Mesenteric fat pad (tissue), 1 donor: ENCODE measurements at regions not wholly inside any gene's neighbourhood (a gene's known extent, or its start where the extent isn't known, plus 50 kb on each side); places are given as distances from the start of the nearest gene placed in this dataset.
"Not testable (repeated sequence)": the region's sequence is repeated elsewhere in the genome, so short reads cannot be mapped to it uniquely, and the experiment has no call there.

Source experiments
- DNase-seq: peaks from one replicate; pipeline ENCODE4 v3.0.0-alpha.2; 2020; ENCODE audit warnings: low spot score
- donor health status: DM: yes; HTN: yes; CAD: no.

DNA sequence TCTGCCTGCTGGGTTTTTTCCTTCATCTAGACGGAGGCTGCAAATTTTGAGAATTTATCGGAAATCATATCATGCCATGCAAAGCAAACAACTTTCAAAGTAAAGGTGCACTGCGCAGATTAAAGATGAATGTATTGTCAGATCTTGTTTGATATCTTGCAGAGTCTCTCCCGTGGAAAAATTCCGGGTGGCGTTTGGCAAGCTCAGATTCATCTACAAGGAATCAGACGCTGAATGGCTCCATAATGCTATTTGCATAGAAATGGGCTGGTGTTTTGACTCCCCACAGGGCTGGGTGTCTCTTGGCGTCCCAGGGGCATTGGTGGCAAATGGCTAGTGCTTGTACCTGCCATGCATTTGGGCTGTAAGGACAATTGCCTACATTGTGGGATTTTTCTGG, 274.0 kb downstream of the VRK1 start:
- no peak for DNase-seq

DNA sequence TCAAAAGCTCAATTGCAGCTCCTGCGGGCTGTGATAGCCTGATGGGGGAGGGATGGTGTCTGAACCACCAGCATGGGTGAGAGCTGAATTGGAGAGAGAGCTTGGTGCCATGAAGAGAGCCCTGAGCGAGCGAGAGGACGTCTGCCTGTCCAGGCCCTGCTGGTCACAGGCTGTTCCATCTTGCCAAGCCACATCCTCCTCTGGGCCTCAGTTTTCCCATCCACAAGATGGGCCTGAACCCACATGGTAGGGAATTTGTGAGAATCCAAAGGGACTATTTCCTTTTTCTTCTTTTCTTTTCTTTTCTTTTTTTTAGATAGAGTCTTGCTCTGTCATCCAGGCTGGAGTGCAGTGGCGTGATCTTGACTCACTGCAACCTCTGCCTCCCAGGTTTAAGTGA, 276.4 kb downstream of the VRK1 start:
- no peak for DNase-seq

DNA sequence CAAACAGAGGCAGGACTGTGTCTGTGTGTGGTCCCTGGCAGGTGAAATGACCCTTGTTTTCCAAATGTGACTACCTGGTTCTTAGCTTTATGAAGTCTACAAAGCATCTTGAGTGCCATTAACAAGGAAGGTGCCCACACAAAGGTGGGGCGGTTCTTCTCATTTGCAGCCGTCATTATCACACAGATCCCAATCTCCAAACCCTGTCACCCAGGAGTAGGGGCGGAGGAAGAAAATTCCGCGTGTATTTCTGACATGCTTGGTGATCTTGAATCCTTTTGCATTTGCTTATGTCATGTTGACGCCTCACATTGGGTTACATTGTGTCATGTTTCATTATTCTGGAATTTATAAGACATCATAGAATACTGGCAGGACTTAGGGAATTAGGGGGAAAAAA, 277.3 kb downstream of the VRK1 start:
- no peak for DNase-seq

DNA sequence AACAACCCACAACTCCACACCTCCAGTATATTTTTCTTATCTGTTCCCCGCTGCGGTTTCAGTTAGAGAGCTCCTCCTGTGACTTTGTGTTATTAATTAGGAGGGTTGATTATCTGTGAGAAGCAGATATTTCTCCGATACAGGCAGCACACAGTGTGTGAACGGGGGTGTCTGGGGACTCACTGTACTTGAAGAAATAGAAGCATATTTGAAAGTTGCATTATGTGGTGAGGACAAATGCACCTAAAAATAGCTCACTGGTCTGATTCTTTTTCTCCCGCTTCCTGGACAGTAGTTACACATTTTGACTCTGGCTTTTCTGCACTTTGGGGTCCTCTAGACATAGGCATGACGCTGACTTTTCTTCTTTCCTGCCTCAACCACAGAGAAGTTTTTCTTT, 277.7 kb downstream of the VRK1 start:
- no peak for DNase-seq

DNA sequence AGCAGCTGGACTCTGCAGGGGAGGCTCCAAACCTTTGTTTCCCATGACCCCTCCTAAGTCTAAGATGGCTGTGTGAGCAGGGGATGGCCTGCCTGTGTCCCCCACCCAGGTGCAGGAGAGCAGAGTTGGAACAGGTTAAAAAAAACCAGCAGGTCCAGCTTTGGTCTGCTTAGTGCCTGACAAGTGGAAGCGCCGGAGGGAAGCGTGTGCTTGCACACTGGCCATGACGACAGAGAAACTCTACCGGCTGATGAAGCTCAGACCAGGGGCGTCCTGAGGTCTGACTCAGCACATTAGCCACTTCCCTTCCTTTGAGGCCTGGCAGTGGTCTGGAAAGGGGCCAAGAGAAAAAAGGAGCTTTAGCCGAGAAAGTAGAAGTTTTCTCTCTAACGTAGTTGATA, 280.1 kb downstream of the VRK1 start:
- no peak for DNase-seq

DNA sequence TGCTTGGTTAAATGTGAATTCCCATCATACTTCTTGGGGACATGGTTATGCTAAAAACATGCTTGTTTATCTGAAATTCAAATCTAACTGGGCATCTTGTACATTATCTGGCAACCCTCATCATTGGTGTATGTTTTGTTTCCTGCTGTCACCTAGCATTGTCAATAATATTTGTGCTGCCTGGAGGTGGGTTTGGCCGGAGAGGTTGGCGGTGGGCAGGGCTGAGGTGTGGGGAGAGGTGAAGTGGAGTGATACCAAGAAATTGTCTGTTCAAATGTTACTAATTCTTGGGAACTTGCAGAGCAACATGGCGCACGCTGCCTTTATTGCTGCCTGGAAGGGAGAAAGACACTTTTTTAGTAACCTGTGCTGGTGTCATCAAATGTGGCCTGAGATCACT, 280.5 kb downstream of the VRK1 start:
- DNase-seq: no peak

DNA sequence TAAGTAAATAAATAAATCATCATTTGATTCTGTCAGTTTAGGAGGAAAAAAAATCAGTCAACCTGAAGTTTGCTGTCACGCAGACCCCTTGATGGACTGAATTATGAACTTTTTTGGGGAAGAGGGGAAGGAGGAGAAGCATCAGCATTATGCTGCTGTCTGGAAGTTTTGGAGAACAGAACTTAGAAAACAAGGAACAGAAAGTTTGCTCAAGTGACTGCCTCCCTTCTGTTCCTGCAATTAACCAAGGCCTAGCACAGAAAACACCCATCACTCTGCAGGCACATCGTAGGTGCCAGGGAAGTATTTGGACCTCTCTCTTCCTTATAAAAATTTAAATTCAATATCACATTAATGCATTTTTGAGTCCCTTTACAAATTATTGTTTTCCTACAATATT, 283.8 kb downstream of the VRK1 start:
- DNase-seq: no peak

DNA sequence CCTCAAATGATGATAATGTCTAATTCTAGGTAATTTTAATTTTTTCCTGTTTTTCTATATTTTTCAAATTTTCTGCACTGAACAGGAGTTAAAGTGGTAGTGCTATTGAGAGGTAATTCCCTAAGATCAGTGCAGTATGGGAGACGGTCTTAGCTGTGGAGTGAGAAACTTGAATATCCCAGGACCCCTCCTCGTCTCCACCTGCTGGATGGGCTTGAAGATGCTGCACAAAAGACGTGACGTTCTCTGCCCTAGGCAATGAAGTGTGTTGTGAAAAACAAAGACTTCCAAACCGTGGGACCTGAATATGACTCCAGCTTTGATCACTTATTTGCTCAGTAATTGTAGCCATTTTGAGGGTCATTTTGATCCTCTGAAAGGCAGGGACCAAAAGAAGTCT, 298.1 kb downstream of the VRK1 start:
- no peak for DNase-seq

DNA sequence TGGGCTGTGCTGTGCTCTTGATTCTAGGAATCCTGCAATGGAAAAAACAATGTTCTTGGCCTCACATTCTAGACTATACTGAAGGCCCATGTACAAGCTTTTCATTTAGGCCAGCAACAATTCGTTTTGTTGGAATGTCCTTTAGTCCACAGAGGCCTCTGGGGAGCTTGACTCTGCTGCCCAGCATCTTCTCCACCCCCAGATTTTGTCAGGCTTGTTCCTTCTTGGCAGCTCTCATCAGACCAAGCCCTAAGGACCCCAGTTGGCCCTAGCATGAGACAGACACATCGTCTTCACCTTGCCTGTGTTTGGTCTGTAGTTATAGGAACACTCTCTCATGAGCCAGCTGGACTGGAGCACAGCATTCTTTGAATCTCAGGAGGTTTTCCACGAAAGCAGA, 300.1 kb downstream of the VRK1 start:
- DNase-seq: no peak

DNA sequence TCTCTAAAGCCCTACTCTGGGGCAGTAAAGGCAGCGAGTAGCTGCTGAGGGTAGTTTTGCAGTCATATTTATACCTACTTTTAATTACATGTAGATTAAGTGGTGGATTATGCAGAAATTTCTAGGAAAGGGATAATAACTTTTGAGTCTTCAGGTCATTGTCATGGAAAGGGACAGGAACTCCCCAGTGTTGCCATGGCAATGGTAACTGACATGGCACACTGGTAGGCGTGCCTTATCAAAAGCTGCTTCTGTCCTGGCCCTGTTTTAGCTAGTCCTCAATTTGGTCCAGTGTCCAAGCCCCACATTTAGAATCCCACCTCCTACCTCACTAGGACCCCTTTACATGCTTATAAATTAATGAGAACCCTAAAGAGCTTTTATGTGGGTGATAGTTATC, 303.1 kb downstream of the VRK1 start:
- no peak for DNase-seq

DNA sequence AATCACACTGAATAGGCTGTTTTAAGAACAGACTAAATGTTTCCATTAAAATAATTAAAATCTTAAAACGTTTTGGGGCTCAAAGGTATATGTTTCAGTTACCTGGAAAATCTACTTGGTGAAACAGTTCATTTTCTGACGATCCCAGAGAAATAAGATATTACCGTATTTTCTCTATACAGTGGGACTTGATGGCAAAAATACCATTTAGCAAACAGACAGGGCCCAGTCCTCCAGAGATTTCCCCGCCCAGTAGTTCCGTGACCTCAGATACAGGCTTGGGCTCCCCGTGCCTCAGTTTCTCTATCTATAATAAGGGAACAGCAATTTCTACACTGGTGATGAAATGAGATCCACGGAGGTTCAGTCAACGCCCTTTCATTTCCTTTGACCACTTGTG, 304.4 kb downstream of the VRK1 start:
- no peak for DNase-seq

DNA sequence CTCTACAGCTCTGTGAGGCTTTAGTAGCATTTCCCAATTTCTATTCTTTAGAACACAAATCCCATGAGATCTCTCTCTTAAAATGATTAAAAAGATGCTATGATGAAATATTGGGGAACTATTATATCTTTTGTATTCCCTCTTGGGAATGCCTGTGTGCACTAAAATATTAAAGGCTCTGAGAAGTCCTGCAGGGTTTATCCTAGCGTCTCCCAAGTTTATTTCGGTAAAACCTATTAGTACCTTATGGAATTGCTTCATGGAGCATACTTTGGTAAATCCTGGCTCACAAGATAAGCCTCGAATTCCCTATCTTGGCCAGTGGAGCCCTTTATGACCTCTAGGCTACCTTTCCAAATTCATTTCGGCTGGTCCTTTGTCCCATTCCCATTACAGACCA, 306.8 kb downstream of the VRK1 start:
- DNase-seq: no peak

DNA sequence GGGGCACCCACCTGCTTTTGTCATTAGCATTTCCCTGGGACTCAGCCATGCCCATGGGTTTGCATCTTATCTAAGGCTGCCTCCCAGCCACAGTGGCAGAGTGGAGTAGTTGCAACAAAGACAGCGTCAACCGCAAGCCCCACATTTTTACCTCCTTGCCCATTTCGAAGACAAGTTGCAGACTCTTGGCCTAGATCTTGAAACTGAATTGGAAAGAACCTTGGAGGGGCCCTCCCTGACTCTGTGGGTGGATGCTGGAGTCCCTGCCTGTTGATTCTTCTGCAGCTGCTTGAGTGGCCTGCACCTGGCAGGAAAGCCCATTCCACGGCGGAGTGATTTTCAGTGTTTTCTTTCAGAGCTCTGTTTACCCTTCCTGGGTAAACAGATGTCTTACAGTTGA, 309.0 kb downstream of the VRK1 start:
- DNase-seq: no peak

DNA sequence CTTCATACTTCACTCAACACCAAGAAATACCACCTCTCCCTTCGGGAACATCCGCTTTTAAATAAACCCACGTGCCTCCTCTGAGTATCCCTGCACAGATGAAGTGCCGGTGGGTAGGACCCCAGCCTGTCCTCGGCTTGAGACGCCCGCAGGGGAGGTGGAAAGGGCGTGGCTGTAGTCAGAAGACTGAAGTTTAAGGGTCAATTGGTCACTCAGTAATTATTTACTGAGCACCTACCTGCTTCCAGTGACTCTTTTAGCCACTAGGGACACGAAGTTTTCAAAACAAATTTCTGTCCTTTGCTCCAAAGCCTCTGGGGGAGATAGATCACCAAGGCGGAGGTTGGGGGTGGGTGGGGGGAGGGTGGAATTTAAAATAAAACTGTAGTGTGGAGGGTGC, 309.4 kb downstream of the VRK1 start:
- no peak for DNase-seq

DNA sequence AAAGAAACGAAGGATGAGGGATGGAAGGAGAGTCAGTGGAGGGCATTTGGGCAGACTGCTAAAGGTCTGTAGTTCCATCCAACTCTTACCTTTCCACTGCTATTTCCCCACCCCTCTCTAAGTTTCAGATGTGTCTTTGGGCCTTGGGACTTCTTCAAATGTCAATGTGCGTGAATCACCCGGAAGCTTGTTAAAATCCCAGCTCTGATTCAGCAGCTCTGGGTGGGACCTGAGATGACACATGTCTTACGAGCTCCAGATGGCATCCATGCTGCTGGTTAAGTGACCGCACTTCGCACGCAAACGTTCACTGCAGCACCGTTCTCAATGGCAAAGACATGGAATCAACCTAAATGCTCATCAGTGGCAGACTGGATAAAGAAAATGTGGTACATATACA, 309.9 kb downstream of the VRK1 start:
- no peak for DNase-seq

DNA sequence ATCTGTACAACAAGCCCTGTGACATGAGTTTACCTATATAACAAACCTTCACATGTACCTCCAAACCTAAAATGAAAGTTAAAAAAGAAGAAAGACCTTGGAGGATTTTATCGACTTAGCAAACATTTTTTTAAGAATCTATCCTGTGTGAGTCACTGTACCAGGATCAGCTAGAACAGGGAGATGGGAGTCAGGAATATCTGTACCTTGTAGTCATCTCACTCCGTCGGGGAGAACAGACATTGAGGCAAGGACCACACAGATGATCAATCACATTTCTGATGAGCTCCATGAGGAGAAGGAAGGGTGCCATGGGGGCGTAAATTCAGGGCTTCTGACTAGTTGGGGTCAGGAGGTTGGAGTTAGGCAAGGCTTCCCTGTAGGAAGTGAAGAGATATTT, 310.6 kb downstream of the VRK1 start:
- DNase-seq: no peak

DNA sequence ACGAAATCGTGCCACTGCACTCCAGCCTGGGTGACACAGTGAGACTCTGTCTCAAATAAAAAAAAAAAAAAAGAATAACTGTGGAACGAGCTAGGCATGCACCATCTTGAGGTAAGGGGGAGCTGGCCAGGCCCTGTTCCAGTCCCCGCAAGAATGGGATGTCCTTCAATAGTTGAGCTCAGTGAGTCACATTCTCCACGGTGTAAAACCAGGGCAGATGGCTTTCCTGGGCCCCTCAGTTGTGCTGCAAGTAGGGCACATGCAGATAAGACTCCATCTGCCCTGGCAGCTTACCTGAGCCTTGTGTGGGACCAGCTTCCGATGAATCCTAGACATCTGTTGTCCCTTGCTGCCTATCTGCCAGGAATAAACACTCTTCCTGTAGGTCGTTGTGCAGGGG, 312.1 kb downstream of the VRK1 start:
- DNase-seq: no peak

DNA sequence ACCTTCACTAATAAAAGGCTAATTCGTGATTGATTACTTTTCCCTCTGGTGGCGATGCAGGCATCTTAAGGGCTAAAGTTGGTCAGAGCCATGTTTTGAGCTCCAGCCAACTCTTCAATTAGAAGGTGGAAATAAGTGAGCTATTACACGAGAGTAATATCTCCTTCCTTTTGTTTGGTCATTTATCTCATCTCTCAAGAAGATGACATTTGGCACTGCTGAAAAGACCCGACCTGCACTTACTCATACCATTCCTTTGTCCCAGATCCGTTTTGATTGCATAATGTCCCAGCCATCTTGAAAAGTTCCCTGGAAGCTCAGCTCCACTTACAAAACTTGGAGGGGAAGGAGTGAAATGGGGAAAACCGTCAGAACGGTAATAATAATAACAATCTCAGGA, 316.2 kb downstream of the VRK1 start:
- DNase-seq: no peak

DNA sequence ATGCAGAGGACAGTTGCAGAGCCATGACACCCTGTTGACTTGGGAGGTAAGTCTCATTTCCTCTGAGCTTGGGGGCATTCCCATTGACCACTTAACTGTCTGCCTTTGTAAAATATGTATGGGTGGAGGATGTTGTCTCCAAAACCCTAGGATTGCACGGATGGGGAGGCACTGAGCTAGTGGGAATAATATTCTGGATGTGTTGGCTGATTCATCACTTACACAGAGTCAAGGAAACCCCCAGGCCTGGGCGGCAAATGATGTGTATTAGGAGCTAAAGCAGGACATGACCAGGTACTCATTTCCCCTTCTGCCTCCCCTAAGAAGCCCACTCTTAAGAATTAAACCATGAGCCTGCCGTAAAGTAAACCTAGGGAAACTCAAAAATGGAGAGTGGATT, 319.4 kb downstream of the VRK1 start:
- DNase-seq: no peak

DNA sequence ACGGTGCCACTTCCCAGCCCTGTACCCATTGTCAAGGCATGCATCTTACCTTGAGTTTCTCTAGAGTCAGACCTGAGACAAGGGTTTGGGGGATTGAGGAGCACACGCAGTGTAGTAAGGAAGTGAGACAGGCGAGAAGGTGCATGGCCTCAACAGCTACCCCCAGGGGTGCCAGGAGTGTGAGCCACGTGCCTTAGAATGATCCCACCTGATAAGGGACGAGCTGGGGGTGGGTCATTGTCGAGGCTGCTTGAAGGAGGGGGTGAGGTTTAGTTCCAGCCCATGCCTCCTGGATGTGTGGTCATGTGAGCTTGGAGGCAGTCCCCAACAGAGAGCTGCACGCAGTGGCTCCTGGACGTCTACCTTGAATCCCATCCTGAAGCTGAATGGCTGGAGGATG, 320.5 kb downstream of the VRK1 start:
- no peak for DNase-seq

DNA sequence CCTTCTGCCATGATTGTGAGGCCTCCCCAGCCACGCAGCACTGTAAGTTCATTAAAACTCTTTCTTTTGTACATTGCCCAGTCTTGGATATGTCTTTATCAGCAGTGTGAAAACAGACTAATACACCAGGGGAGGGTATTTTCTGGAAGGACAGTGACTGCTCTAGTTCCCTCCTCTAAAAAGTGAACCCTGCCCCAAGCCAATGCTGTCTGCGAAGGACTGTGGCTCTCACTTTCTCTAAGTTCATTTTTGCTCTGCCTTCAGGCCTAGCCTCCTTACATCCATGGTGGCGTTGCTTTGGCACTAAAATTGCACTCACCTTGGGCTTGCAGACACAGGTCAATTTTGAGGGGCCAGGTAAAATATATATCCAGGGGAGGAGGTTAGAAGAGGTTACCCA, 323.0 kb downstream of the VRK1 start:
- DNase-seq: no peak

DNA sequence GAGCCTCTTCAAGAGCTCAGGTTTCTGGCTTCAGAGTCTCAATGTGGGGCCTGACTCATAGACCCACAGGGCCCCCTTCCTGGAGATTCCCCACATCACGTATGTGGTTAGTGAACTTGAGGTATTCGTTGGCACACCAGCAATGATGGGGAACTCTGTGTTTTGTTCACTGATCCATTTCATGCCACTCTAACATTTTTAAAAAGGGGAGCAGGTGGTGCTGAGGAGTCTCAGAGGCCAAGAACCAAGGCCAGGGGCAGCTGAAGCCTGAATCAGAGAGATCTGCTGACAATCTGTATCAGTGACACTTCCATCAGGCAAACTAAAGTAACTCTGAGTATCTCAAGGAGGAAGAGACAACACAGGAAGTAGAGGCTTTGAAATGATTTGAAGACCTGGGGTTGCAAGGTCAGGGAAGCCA, 323.4 kb downstream of the VRK1 start:
- no peak for DNase-seq

DNA sequence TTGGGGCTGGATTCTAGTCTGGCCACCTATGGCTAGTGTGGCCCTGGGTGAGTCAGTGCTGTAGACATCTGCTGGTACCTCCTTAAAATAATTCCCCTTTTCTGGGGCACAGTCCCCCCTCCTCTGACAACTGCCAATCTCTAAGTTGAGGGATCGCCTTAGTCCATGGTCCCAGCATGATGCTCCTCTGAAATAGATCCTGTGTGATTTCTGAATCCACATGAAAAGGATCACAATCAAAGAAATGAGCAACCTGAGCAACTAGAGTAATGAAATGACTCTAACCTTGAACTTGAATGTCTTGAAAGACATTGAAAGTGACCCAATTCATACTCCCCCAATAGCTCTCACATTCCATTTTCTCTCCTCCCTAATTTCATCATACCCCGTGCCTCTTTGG, 332.5 kb downstream of the VRK1 start:
- no peak for DNase-seq

DNA sequence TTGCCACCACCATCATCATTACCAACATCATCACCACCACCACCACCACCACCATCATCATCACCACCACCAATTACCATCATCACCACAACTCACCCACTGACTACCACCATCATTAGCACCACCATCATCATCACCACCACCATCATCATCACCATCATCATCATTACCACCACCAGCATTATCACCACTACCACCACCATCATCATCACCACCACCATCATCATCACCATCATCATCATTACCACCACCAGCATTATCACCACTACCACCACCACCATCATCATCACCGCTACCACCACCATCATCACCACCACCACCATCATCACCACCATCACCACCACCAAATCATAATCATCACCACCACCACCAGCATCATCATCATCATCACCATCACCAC, 338.7 kb downstream of the VRK1 start:
- DNase-seq: not testable (repeated sequence)

DNA sequence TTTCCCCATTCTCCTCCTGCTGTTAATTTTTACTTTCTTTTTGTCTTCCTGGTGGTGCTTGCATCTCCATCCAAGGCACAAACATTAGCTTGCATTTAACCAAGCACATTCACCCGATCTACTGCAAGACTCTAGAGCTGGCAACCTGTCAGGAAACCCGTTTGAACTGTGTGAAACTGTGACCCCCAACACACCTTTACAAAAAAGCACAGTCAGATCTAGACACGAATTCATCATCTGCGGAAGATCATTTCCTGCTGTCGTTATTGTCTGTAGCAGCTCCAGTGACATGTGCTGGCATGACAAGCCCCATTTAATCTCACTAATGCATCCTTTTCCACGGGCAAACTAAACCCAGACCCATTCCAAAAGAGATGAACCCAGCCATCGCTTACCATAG, 340.5 kb downstream of the VRK1 start:
- no peak for DNase-seq
